Hypothalamus (tissue), 51 donors: ENCODE measurements at regions not wholly inside any gene's neighbourhood (a gene's known extent, or its start where the extent isn't known, plus 50 kb on each side); places are given as distances from the start of the nearest gene placed in this dataset.
"Not testable (repeated sequence)": the region's sequence is repeated elsewhere in the genome, so short reads cannot be mapped to it uniquely, and the experiment has no call there.

ENCODE experiments used
- DNase-seq, 51 donors: peaks; one replicate each; lab custom pipeline; 2025; lab: John Stamatoyannopoulos, UW

GRCh38 chr18:14215952-14216351 is 83.7 kb upstream of the ZNF519 start:
- DNase-seq, result not testable (repeated sequence)

DNA sequence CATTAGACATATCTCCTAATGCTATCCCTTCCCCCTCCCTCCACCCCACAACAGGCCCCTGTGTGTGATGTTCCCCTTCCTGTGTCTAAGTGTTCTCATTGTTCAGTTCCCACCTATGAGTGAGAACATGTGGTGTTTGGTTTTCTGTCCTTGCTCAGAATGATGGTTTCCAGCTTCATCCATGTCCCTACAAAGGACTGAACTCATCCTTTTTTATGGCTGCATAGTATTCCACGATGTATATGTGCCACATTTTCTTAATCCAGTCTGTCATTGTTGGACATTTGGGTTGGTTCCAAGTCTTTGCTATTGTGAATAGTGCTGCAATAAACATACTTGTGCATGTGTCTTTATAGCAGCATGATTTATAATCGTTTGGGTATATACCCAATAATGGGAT is 71.2 kb upstream of the ZNF519 start:
- DNase-seq, result not testable (repeated sequence)

GRCh38 chr18:14190776-14191442 is 58.7 kb upstream of the ZNF519 start:
- not testable (repeated sequence) for DNase-seq

DNA sequence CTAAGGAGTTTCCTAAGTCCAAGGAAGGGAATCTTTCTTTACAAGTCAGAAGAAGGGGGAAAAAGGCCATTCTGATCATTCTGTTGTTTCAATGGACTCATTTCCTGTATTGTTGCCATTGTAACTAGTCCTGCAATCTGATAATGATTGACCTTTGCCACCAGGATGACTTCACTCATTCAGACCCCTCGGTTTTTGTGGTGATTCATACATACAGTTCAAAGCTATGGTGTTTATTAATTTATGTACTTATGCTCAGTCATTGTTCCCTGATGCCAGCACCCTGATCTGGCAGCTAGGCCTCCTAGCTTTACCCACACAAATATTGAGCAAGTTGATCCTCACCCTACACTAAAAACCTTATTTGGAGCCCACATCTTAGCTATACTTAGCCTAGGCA is 57.6 kb upstream of the ZNF519 start:
- DNase-seq, result no peak

DNA sequence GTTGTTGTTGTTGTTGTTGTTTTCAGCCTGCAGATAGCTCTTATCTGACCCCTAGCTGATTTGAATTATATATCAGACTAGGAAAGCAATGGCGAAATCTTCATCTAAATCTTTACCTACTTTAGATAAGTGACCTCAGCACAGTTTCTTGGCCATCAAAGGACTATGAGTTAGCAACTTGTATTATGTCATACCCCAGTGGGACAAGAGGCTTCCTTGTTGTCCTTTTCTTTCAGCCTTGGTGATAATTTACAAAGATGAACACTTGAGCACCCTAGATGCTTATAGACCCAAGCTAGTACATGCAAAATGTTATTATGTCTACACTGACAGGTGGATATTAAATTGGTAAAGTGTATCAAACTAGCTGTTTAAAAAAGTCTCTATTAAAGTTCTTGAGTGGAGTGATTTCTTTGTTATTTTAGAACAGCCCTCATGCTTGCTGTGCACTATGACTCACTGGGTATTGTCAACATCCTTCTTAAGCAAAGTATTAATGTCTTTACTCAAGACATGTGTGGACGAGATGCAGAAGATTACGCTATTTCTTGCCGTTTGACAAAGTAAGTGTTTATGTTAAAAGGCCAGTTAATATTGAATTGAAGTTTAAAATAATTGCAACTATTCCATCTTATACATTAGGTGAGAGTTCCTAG is 56.6 kb upstream of the ZNF519 start:
- DNase-seq, result not testable (repeated sequence)
